Epithelial cell of prostate (primary cell): ENCODE measurements at regions not wholly inside any gene's neighbourhood (a gene's known extent, or its start where the extent isn't known, plus 50 kb on each side); places are given as distances from the start of the nearest gene placed in this dataset.
A peak's percentile ranks its signal among the peaks of the same experiment; 100 is the strongest.

Experiments used
- DNase-seq: peaks from one replicate; pipeline ENCODE4 v3.0.0-alpha.2; 2011; ENCODE audit warnings: low read depth, low spot score
- H3K27ac ChIP-seq: fragments of 450-650 bp; 2 replicates; pipeline ENCODE4 v1.5.1; 2017; ENCODE audit warnings: mild to moderate bottlenecking

DNA sequence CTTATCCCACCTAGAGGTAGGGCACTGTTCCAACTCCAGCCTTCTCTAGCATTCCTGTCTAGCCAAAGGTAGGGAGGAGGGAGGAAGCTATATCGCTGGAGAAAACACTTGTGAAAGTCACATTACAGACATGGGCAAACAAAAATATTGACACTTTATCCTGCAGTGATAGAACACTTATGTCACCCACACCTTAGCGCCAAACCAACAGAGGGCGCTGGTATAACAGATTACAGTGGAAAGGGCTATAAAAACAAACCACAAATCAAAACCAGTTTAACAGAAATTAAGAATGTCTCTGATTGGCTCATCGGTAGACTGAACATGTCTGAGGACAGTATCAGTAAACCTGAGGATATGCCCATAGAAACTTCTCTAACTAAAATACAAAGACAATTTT, 451.3 kb downstream of the TLL1 start:
- DNase-seq = no peak

DNA sequence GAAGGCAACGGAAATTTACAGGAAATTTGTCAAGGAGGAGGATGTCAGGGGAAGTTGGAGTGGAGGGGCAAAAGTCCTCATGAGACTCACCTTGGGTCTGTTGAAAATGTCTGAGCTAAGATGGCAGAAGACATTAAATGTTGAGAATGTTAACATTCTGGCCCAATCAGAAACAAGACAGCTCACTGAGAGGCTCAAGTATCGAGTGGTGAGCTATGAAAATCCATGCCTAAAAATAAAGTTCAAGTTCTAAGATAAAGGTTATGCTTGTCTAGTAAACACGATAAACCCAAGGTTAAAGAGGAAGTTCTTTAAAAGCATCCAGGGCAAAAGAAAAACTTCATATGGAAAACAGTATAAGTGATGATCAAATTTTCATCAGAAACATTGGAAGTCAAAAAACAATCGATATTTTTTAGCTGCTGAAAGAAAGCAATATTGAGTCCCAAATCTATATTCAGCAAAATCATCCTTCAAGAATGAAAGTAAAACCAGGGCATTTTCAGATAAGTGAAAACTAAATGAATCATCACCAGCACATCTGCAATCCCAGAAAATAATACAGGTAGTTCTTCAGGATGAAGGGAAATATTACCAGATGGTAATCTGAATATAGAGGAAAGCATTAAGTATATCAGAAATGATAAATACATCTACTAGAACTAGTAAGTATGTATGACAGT, 462.4 kb downstream of the TLL1 start:
- no peak overlapping the region for H3K27ac ChIP-seq

More for the DNA sequence above, 451.3 kb downstream of the TLL1 start:
- H3K27ac ChIP-seq = no peak overlapping the region

GRCh38 chr4:166341992-166342391, 469.0 kb downstream of the TLL1 start:
- H3K27ac ChIP-seq = no peak overlapping the region
- no peak for DNase-seq

More for the DNA sequence above, 462.4 kb downstream of the TLL1 start:
- DNase-seq = no peak

GRCh38 chr4:166363198-166363597, 490.2 kb downstream of the TLL1 start:
- no peak overlapping the region for H3K27ac ChIP-seq
- no peak for DNase-seq

- no peak overlapping the region for H3K27ac ChIP-seq
- peak; percentile 10 for DNase-seq
Observed at GRCh38 chr4:166366012-166366411, 493.0 kb downstream of the TLL1 start.

- H3K27ac ChIP-seq = no peak overlapping the region
- no peak for DNase-seq
Observed at GRCh38 chr4:166377578-166377977, 504.5 kb downstream of the TLL1 start.

DNA sequence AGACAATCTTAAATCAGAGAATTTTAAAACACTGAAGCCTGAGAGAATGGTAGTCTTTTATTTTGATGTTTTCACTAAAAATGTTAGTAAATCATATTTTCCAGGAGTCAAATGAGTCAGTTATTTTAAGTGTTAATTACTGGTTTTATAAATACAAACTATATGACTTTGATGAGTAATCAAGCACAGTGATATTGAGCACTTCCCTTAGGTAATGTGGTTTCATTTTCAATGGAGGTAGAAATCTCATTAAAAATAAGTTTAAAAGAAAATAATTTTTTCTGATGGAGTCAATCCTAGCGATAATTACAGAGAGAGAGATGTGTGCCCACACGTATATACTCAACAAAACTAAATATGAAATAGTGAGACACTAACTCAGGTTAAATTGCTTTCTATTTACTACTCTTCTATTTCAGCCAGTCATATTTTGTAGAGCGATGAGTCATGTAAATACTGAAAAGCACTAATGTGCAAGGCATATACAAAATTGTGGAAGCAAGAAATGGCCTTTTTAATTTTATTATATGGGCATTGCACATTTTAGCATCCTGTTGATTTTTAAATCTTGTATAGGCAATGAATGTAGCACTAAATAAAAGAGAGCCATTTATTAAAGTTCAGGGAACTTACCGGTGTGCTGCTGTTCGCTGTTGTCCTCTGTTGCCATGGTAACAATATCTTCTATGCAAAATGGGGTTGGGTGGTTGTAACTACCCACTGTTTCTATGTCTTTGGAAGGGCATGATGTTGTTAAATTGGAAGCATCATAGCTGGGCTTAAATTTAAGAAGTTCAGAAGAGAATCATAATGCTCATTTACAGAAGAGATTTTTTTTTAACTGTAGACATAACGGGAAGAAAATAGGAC, 513.7 kb downstream of the TLL1 start:
- no peak overlapping the region for H3K27ac ChIP-seq
- DNase-seq = no peak

- no peak overlapping the region for H3K27ac ChIP-seq
- no peak for DNase-seq
Observed at GRCh38 chr4:166391501-166391900, 518.5 kb downstream of the TLL1 start.

- H3K27ac ChIP-seq = no peak overlapping the region
- DNase-seq = no peak
Observed at GRCh38 chr4:166399021-166399420, 526.0 kb downstream of the TLL1 start.

GRCh38 chr4:166400270-166400894, 527.3 kb downstream of the TLL1 start:
- no peak for DNase-seq
- no peak overlapping the region for H3K27ac ChIP-seq

DNA sequence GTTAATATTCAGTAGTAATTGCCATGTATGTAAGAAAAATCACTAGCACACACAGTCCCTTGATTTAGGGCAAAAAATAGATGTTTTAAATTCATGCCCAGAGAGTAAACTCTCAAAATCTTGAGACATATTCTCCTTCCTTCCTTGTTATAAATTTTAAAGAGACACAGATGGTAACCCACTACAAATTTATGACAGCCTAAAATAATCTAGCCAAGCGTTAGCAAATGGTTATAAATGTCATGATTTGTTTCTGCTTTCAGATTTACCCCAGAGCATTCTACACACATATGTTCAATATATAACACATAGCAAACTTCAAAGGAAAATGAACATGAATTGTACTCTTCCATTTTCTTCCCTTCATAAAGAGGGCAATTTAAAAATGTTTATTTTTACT, 540.3 kb downstream of the TLL1 start:
- DNase-seq = no peak
- no peak overlapping the region for H3K27ac ChIP-seq

- no peak overlapping the region for H3K27ac ChIP-seq
- no peak for DNase-seq
Observed at GRCh38 chr4:166414431-166414830, 541.4 kb downstream of the TLL1 start.

DNA sequence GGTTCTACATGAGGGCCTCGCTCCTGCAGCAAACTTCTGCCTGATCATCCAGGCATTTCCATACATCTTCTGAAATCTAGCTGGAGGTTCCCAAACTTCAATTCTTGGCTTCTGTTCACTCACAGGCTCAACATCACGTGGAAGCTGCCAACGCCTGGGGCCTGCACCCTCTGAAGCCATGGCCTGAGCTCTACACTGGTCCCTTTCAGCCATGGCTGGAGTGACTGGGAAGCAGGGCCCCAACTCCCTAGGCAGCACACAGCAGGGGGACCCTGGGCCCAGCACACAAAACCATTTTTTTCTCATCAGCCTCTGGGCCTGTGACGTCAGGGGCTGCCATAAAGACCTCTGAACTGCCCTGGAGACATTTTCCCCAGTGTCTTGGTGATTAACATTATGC, 542.7 kb downstream of the TLL1 start:
- no peak overlapping the region for H3K27ac ChIP-seq
- no peak for DNase-seq

DNA sequence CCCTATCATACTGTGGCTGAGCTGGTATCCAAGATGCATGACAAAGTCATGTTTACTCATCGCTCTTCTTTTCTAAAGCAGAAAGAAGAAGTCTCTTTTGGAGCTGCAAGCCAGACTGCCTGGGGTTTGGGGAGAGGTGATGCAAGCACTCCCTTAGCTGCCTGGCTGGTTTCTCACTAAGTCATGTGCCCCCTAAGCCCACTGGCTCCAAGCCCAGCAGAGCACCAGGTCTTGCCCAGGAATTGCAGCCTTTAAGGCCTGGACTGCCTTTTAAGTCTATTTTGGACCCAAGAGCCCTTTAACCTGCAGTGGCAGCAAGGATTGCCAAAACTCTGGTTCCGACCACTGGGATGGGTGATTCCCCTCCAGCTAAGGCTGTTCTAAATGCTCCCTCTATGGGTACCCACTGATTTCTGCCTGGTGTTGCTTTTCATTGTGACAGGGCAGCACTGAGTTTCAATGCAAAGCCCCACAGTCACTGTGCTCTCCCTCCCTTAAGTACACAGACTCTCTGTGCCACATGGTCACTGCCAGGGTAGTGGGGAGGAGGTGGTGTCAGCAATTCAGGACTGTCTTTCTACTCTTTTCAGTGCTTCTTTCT, 548.6 kb downstream of the TLL1 start:
- no peak overlapping the region for H3K27ac ChIP-seq
- no peak for DNase-seq

DNA sequence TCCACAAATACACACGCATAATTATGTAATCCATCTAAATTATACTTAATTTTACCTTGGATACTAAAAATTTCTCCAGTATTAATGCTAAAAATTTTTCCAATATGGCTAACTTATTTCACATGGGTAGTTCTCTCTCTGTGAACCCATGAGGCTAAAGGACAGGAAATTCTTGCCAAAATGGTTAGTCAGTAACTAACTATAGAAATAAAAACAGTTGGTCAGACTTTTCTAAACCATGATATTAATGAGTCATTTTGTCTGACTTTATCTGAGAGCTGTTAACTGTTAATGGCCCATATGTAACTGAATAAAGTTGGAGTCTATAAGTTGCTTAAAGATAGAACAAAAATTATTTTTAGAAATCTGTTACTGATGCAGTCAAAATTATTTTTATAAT, 549.4 kb downstream of the TLL1 start:
- peak; percentile 26 for DNase-seq
- no peak overlapping the region for H3K27ac ChIP-seq

DNA sequence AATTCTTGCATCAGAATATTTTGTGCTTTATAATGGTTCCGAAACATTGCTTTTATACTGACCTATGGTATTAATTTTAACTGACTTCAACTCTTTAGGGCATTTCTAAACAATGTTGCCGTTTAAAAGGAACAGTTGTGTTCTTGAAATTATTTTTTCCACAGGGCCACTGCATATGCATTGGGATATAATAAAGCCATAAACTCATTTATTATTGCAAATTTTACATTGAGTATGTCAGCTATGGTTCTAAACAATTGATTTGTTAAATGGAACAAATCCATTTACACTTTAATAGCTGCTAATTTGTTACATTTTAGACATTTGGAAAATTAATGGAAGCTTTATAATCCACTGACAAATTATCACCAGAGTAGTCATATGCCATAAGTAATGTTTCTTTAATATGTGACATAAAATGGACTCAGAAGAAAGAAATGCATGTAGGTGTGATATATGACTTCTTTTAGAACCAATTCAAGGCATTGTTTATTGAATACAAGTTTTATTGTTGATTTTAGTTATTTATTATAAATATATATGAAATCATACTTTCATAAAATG, 553.3 kb downstream of the TLL1 start:
- H3K27ac ChIP-seq = no peak overlapping the region
- DNase-seq = no peak

GRCh38 chr4:166432125-166432524, 559.1 kb downstream of the TLL1 start:
- no peak for DNase-seq
- H3K27ac ChIP-seq = no peak overlapping the region

- DNase-seq = no peak
- H3K27ac ChIP-seq = no peak overlapping the region
Observed at GRCh38 chr4:166432842-166433241, 559.8 kb downstream of the TLL1 start.

- H3K27ac ChIP-seq = peak overlapping the region; percentile 71
- peak; percentile 64 for DNase-seq
Observed at GRCh38 chr4:166435449-166435848, 562.4 kb downstream of the TLL1 start.

DNA sequence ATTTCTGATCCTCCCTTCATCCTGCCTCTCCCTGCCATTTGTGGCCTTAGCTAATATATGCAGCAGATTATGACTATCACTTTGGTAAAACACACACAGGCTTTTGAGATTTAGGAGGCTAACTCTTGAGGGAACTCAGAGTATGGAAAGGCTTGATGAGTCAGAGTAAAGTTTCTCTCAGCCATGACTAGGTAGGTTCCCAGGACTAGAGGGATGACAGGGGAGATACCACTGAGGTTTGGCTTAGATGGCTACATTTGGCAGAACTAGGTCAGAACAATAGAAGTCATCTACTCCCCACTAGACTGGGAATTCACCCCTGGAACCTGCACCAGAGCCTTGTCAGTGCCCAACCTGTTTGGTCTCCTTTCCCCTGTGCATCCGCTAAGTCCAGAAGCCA, 585.7 kb downstream of the TLL1 start:
- peak; percentile 22 for DNase-seq
- H3K27ac ChIP-seq = no peak overlapping the region
